Erythroblast (primary cell): ENCODE measurements at regions not wholly inside any gene's neighbourhood (a gene's known extent, or its start where the extent isn't known, plus 50 kb on each side); places are given as distances from the start of the nearest gene placed in this dataset.

Experiments used
- GATA1 ChIP-seq: IDR thresholded peaks from 2 replicates; pipeline ENCODE4 v1.6.1; 2011; ENCODE audit warnings: low read depth, mild to moderate bottlenecking, control low read depth, low read length, moderate library complexity
- POLR2A ChIP-seq: IDR thresholded peaks from 2 replicates; pipeline ENCODE4 v1.6.1; 2011; ENCODE audit warnings: mild to moderate bottlenecking, low read length

DNA sequence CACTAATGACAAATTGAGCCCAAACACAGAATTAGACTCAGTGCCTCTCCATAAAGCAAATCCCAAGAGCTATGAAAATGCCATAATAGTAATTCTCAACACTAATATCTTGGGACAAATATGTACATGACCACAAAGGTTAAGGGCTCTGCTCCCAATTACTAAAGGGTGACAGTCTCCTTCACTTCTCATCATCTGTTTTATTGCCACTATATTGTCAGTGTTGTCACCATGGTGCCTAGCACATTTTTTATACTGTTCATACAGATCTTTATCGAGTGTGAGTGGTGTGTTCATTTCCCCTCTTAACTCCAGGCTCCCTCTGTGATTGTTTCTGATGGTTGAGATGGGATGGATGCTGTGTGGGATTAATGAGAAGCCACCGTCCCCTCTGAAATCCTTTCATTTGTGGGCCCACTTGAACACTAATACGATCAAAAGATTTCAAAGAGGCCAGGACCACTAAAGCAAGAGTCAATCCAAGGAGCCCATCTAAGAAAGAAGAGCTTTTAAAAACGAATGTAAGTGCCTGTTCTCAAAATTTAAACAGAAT, 277.7 kb downstream of the GXYLT1 start:
- TF ChIP-seq POLR2A (no peak), GATA1 (no peak)
